GM19025 (cell line): ENCODE measurements at regions not wholly inside any gene's neighbourhood (a gene's known extent, or its start where the extent isn't known, plus 50 kb on each side); places are given as distances from the start of the nearest gene placed in this dataset.

Experiments
- ATAC-seq: cut with Tn5 transposase; IDR thresholded peaks from one replicate; pipeline ENCODE4 v1.9.1; 2021; ENCODE audit warnings: mild to moderate bottlenecking, low read depth, moderate library complexity; ENCODE audit not compliant: unreplicated experiment

DNA sequence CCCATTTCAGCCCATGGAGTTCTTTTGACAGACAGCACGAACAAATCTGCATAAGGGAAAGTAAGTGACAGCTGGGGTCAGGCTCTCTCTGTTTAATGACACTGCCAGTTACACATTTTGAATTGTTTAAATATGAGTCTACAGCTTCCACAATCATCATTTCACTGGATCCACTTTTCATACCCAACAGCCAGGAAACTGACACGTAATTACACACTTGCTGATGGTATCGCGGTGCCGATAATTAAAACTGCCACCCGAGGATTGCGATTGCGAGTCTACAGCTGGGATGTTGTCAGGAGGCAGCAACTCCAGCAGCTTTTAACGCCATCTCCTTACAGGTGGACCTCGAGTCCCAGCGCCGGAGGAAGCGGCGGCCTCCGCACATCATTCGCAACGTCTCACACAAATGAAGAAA lies 230.8 kb upstream of the MGMT start:
- no peak for ATAC-seq

DNA sequence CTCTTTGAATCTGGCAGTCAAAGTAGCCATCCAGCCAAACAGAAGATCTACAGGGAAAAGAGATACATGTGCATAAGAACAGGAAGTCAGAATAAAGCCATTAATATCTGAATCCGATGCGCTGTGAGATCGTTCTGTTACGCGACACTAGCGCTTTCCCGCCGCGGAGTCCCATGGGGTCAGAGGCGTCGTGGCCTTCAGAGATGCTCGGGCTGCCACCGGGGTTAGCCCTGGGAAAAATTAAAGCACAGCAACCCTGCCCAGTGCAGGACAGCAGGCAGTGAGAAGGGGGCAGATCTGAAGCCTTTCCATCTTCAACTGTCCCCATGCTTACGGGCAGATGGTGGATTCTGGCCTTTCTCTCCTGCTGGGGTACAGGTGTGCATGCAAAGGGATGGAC lies 225.6 kb upstream of the MGMT start:
- ATAC-seq, result no peak

DNA sequence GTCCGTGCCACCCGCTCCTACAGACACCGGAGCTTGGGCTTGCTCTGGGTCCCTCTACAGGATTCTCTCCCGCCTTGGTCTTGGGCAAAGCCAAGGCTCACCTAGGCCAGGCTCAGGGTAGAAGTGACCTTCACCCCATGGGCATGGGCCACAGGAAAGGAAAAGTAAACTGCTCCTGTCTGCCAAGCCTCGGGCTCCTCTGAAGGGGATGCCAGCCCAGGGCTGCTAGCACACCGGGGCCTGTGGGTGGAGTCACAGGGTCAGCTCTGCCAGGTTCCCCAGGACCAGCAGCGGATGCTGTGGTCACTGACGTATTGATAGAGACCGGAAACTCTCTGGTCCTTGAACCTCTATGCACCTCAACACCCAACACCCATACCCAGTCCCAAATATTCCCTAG lies 222.7 kb upstream of the MGMT start:
- ATAC-seq, result no peak

DNA sequence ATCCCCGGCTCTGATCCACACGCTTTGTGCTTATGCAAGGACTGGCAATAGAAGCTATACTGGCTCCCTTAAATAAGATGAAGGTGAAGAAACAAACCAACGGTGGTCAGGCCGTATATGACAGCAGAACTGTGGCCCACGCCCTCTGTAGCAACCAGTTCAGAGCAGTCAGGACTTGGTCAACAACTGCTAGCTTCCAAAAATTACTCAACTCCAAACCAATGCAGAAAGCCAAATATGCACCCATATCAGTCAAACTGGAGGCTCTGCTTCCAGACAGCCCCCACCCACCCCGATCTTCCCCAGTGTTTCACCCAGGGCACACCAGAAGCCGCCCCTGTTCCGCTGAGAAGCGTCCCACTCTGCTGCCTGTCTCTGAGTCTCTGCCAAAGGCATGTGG lies 222.3 kb upstream of the MGMT start:
- ATAC-seq, result no peak

DNA sequence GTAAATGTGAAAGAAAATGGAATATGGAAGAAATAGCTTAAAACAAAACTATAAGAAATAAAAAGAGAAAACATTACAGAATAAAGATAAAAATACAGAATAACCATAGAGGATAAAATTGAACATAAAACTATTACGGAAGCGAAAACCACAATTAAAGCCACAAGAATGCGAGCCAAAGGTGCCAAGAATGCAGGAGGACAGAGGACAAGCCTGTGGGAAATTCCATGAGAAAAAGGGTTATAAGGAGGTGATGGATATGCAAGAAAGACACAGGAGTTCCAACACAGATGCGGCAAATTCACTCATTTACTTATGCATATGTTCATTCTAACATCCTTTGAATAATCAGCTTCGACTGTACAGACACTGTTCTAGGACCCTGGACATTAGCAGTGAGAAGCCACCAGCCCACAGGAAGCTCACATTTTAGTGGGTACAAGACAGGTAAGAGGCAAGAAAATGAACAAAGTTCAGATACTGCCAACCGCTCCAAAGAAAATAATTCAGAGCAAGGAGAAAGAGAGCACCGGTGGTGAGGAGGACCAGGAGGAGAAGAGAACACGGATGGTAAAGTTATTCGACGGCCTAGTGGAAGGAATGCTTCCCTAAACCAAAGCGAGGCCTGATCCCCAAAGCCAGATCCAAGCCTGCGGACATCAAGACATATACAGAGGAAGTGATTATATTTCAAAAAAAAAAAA lies 213.7 kb upstream of the MGMT start:
- ATAC-seq, result no peak

DNA sequence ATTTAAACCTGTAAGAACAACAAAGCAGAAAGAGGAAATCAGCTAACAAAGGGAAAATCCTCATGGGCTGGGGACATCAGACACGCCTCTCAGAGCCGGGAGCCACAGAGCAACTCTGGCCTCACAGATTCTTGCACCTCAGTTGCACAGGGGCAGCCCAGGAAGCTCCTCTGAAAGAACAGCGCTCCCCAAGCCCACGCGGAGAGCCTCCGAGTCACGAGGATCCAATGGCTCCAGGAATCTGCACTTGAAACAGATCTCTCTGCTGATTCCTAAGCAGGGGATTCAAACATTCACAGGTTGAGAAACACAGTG lies 213.2 kb upstream of the MGMT start:
- no peak for ATAC-seq

DNA sequence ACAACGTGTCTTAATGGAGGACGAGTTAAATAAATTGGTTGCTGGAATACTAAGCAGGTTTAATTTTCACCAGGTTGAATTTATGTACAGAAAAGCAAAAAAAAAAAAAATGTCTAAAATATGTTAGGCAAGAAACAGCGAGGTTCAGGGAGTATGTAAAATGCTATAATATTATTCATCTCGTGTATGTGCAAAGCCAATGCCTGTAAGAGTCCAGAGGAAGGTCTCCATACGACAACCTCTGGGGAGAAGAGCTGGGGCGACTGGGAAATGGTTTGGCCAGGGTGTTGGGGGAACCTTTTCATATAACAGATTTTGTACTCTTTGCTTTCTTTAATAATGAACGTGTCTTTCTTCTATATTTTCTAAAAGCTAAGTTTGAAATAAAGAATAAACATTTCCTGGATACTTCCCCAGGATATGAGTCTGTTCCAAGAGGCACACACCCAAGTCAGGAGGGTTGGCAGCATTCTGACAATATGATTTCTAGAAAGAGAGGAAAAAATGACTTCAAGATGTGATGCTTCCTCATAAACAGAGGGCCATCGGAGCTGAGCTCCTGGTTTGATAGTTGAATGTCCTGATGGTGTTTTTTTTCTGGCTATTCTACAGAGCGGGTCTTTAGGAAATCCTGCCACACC lies 208.6 kb upstream of the MGMT start:
- no peak for ATAC-seq

DNA sequence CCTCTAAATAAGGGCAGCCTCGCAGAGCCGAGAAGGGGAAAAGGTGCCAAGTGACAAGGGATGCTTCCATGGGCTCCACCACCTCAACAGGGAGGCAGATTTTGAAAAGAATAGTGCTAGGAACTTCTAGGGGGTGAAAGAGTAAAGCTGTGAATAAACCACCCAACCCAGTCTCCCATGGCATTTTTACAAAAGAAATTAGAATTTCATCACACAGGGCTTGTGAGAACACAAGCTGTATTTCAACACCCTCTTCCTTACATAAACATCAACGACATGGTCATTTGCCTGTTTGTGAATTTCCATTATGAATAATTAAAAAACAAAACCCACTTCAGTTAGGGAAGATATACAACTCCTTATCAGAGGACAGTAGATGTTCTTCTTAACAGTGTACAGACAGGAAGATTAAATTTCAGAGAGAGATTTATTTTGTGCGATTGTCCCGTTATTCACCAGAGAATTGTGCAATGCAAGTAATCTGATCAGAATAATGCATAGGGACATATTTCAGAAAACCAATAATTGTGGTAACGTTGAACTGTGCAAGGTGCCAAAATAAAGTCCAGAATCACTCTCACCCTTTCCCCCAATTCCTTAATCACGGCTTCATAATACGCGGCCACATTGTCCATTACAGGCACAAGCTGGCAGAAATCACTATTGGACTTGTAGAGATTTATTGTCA lies 207.8 kb upstream of the MGMT start:
- ATAC-seq, result no peak

DNA sequence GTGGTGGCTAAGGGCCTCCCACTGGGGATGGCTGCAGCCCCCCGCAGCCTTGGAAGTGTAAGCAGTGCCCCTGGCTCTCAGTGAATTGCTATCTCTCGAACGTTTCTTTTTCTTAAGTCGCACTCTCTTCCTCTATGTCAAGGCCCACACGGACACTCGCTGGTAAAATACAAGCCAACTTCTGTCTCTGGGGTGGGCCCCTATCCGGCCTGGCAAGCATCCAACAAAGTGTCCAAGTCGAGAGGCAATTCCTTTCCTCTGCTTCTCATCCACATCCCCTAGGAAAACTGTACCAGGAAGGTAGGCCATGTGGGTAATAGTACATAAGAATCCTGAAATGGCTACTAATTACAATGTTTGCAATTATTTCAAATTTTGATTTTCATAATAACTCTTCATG lies 194.9 kb upstream of the MGMT start:
- no peak for ATAC-seq

DNA sequence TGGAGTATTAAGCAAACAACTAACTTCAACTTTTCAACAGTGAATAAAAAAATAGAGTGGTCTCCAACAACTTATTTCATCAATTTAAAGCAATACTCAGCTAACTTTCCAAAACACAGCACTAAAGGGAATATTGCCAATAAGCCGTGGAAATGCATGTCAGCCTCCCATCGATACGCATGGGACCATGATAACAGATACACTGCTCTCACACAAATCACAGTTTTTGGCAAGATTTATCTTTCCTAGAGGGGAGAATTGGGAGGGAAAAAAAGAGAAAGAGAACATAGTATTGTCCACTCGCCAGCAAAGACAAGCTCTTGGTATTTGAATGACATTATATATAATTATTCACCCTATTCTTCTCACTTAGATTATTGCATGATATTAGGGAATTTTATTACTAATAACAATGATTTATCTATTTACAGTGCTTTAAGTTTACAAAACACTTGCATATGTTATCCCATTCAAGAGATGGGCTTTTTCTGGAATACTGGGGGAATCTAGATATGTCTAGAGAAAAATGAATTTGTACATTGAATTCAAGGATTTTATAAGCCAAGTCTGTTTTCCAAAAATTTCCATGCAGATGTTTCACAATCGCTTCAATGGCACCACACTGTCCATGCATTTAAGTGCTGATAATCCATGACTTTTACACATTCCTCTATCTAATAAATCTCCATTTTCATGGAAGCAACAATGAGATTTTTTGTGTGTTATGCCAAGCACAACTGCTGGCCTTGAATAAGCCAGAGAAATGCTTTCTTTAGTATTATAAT lies 194.0 kb upstream of the MGMT start:
- ATAC-seq, result no peak

DNA sequence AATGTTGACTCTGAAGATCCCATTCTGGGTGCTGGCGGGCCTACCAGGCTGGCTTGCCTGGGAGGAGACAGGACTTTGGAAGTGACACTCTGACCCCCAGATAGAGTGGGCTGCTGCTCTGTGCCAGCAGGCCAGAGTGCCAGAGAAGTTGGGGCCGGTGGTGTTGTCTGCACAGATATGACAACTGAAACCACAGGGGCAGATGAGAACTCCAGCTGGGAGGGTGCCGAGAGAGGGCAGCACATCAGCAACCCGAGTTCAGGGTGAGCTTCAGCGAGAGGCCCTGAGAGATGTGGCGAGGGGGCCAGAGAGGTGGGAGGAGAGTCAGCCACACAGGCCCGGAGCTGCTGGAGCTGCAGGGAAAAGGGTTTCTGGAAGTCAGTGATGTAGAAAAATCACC lies 193.2 kb upstream of the MGMT start:
- ATAC-seq, result no peak

DNA sequence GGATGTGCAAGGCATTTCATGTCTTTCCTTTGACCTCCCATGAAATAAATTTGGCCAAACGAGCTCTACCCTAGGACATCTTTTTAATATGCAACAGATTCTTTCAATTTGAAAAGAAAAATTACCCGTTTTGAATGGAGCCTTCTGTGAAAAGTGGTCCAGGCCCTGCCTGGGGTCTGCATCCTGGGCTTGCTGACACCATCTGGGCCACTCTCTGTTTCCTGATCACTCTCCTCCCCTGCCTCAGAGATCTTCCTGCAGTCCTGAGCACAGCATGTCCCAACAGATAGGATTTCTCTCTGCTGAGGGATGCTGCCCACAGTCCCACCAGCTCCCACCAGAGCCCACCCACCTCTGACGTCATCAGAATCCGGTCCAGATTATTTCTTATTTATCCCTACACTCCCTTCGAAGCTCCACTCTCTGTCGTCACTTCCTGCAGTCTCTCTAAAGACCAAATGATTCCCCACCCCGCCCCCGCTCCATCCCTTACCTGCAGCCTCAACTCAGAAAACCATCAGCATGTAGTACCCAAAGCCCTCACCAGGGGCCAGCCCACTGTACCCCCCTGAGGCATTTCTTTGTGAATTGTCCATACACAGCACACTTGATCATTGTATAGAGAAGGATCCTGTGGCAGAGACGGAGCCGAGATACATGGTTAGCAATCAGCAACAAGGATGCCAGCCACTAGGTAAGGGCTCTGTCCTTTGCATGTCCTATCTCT lies 192.1 kb upstream of the MGMT start:
- no peak for ATAC-seq

DNA sequence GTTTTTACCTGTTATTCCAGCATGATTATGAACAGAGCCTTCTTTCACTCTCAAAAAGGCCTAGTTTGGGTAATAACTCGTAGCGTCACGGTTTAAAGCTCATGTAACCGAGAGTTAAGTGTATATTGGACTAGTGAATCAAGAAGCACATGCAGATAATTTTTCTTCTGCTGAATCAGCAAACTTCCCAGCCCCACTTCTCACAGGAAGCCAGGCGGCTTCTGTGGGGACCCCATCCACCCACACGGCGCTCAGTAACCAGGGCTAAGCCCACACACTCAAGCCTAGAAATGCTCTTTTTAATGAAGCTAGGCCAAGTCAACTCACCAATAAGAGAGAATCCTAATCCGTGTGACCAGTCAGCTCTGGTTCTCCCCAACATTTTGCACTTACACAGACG lies 191.2 kb upstream of the MGMT start:
- ATAC-seq, result no peak

DNA sequence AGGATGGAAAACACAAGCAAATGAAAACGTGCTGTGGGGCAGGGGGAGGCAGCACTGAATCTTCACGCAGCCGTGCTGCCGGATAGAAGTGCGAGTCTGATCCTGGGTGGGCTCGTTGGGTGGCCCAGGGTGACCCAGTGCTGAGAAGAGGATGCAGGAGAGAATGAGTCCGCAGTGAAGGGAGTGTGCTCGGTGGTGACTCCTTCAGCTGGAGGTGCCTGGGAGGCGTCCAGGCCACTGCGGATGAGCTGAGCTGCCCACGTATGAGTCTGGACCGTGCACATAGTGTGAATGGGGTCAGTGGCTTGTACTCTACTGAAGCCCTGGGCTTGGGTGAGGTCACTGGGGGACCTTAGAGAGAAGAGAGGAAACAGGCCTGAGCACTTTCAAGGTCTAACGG lies 190.0 kb upstream of the MGMT start:
- ATAC-seq, result no peak

DNA sequence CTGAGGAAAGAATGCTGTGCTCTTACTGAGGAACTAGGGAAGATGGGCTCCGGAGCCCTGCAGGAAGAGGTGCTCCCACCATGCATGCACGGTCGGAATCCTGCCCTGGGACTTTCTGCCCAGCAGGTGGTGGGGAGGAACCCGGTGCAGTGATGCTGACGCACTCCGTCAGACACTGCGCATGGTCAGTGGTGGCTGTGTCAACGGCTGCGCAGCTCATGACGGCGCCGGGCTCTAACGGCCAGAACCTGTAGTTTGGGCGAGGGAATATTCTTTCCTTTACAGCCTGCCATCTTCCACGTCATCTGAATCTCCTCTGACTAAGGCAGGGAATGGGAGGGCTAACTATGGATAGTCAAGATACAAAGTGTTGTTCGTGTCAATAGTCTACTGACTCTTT lies 189.2 kb upstream of the MGMT start:
- ATAC-seq, result no peak

DNA sequence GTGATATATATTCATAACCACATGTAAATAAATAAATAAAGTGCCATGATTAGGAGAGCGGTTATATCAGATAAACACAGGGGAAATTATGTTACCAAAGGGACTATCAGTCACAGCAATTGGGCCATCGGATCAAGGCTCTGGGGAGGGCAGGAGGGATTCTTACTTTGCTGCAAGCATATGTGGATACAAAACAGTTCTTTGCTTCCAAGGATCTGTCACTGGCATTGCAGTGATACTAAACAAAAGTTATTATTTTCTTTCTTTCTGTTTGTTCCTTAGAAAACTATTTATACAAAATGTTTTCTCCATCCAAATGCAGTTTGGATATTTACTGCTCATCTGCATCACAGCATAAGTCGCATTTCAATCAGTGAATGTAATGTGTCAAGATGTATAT lies 188.4 kb upstream of the MGMT start:
- ATAC-seq, result no peak

DNA sequence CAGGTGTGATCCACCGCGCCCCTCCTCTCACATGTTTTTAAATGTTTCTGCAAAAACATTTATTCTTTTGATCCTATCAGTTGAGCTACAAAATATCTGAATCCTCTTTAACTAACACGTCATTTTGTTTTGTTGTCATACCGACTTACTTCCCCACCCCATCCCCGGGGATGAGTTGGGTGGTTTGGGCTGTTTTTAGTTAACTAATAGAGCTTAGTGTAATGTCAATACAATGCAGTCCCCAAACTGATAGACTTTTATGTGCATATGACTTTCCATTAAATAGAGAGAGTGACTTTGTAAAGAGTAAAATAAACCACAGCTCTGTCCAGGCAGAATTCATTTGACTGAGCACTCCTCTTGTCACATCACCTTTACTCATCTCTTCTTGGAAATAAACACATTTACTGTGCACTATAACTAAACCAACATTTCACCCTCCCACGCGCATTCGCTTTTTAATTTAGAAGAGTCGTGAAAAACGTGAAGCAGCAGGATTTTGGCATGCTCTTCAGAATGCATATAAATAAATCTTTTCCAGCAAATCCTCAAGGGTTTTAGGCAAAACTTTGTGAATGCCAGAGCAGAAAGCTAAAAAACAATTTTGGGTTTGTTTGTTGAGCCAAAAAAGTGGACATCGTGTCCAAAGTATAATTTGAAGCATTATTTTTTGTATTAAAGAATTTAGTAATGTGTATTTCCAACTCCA lies 187.4 kb upstream of the MGMT start:
- ATAC-seq, result no peak

DNA sequence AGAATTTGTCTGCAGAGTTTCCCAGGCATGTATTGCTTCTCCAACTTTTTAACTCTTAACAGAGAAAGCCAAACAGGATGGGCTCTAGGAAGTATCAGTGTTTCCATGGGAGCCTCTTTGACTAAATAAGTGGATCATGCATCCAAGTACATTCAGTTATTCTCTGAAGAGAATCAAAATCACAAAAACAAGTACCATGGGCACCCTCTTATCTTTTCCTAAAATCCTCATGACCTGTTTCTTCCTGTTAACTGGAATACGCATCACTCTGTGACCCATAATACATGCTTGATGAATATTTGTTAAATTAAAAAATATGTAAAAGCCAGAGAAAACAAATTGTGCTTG lies 186.9 kb upstream of the MGMT start:
- ATAC-seq, result no peak

DNA sequence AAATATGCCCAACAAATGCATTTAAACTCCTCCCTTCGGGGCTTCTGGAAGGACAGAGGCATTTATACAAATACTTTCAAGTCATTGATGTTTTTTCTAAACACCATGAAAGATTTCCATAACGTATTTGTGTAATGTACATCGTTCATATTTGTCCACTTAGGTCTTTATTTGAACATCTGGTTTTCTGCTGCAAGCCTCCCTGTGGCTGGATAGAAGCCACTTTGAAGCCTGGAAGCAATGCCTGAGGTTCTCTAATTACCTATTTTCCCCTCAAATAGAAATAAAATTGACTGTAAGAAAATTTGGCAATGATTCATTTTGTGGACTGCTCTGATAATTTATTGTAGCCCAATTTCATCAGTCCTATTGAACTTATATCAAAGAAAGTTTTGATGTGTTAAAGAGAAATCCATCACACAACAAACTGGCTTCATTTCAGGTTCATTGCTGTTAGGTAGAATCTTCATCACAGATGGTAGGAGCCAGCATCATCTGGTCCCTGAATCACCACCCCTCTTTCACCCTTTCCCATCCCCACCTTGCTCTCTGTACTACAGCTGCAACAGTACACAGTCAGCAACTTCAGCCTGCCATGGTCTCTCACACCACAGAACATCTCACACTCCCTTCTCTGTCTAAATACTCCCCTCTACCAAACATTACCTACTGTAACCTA lies 186.0 kb upstream of the MGMT start:
- ATAC-seq, result no peak

DNA sequence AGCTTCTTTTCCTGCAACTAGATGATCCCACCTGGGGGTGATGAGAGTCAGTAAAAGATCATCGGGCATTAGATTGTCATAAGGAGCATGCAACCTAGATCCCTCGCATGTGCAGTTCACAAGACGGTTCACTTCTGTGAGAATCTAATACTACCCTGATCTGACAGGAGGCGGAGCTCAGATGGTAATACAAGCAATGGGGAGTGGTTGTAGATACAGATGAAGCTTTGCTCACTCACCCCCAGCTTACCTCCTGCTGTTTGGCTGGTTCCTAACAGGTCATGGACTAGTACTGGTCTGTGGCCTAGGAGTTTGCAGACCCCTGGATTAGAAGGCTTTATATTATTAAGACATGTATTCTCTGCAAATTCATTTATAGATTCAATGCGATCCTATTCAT lies 181.6 kb upstream of the MGMT start:
- ATAC-seq, result no peak
